Ecto neural progenitor cell (in vitro differentiated cells): ENCODE measurements at regions not wholly inside any gene's neighbourhood (a gene's known extent, or its start where the extent isn't known, plus 50 kb on each side); places are given as distances from the start of the nearest gene placed in this dataset.
"Not testable (repeated sequence)": the region's sequence is repeated elsewhere in the genome, so short reads cannot be mapped to it uniquely, and the experiment has no call there.

ENCODE experiments used
- DNase-seq: peaks from one replicate; pipeline ENCODE4 v3.0.0-alpha.2; 2018; ENCODE audit warnings: low spot score

- DNase-seq = no peak
These were observed 282.1 kb downstream of the CXCL12 start for GRCh38 chr10:44102726-44103255.

- no peak for DNase-seq
These were observed 283.8 kb downstream of the CXCL12 start for GRCh38 chr10:44101082-44101481.

GRCh38 chr10:44099511-44099910 is 285.4 kb downstream of the CXCL12 start:
- DNase-seq = no peak

- not testable (repeated sequence) for DNase-seq
These were observed 288.7 kb downstream of the CXCL12 start for GRCh38 chr10:44096217-44096616.

GRCh38 chr10:44089671-44090070 is 295.2 kb downstream of the CXCL12 start:
- DNase-seq = no peak

GRCh38 chr10:44087403-44087802 is 297.5 kb downstream of the CXCL12 start:
- no peak for DNase-seq

- no peak for DNase-seq
These were observed 301.0 kb downstream of the CXCL12 start for GRCh38 chr10:44083719-44084400.

- no peak for DNase-seq
These were observed 313.4 kb downstream of the CXCL12 start for GRCh38 chr10:44071479-44071878.

GRCh38 chr10:44070282-44070681 is 314.6 kb downstream of the CXCL12 start:
- no peak for DNase-seq

- no peak for DNase-seq
These were observed 315.3 kb downstream of the CXCL12 start for GRCh38 chr10:44069573-44069972.

GRCh38 chr10:44068716-44069482 is 316.0 kb downstream of the CXCL12 start:
- no peak for DNase-seq

GRCh38 chr10:44067432-44067831 is 317.5 kb downstream of the CXCL12 start:
- DNase-seq = no peak

GRCh38 chr10:44066527-44067255 is 318.2 kb downstream of the CXCL12 start:
- DNase-seq = no peak

GRCh38 chr10:44065788-44066526 is 318.9 kb downstream of the CXCL12 start:
- DNase-seq = no peak

GRCh38 chr10:44064987-44065787 is 319.7 kb downstream of the CXCL12 start:
- DNase-seq = no peak

GRCh38 chr10:44064317-44064716 is 320.6 kb downstream of the CXCL12 start:
- no peak for DNase-seq

- no peak for DNase-seq
These were observed 321.2 kb downstream of the CXCL12 start for GRCh38 chr10:44063686-44064085.

- no peak for DNase-seq
These were observed 324.2 kb downstream of the CXCL12 start for GRCh38 chr10:44060719-44061118.

GRCh38 chr10:44060221-44060620 is 324.7 kb downstream of the CXCL12 start:
- no peak for DNase-seq

- DNase-seq = no peak
These were observed 326.6 kb downstream of the CXCL12 start for GRCh38 chr10:44058259-44058658.
